ENCODE measurements at regions not wholly inside any gene's neighbourhood (a gene's known extent, or its start where the extent isn't known, plus 50 kb on each side); places are given as distances from the start of the nearest gene placed in this dataset.

DNA sequence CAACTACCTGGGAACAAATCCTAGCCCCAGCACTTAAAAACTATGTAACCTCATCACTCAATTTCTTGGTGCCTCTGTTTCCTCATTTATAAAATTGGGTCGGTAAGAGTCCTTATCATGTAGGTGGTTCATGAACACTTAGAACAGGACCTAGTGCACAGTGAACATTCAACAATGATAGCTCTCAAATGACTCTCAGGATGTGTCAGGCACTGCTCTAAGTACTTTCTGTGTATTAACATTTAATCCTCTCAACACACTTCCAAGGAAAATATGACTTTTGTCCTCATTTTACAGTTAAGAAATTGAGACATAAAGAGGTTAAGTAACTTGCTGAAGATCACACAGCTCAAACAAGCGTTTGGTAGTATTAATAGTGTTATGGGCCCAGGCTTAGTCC is 202.1 kb upstream of the KLF4 start:
- TF ChIP-seq, protein P1, sequence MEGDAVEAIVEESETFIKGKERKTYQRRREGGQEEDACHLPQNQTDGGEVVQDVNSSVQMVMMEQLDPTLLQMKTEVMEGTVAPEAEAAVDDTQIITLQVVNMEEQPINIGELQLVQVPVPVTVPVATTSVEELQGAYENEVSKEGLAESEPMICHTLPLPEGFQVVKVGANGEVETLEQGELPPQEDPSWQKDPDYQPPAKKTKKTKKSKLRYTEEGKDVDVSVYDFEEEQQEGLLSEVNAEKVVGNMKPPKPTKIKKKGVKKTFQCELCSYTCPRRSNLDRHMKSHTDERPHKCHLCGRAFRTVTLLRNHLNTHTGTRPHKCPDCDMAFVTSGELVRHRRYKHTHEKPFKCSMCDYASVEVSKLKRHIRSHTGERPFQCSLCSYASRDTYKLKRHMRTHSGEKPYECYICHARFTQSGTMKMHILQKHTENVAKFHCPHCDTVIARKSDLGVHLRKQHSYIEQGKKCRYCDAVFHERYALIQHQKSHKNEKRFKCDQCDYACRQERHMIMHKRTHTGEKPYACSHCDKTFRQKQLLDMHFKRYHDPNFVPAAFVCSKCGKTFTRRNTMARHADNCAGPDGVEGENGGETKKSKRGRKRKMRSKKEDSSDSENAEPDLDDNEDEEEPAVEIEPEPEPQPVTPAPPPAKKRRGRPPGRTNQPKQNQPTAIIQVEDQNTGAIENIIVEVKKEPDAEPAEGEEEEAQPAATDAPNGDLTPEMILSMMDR (IDR thresholded peaks at IDR 0.05) = no peak
- TF ChIP-seq POLR2A (IDR thresholded peaks at IDR 0.05) = no peak
